Activated T-helper 9 cell treated with anti-CD3 and anti-CD28 coated beads, Interleukin-2, amount 50 U/mL, for 16 hours (primary cell): ENCODE measurements at regions not wholly inside any gene's neighbourhood (a gene's known extent, or its start where the extent isn't known, plus 50 kb on each side); places are given as distances from the start of the nearest gene placed in this dataset.
"Not testable (repeated sequence)": the region's sequence is repeated elsewhere in the genome, so short reads cannot be mapped to it uniquely, and the experiment has no call there.

ENCODE experiments used
- DNase-seq: peaks from one replicate; pipeline ENCODE4 v3.0.0-alpha.2; 2020; ENCODE audit warnings: low read depth

- DNase-seq: no peak
Measured at GRCh38 chr1:98119796-98120195, 199.0 kb upstream of the DPYD start.

GRCh38 chr1:98113811-98114210, 193.0 kb upstream of the DPYD start:
- DNase-seq: no peak

DNA sequence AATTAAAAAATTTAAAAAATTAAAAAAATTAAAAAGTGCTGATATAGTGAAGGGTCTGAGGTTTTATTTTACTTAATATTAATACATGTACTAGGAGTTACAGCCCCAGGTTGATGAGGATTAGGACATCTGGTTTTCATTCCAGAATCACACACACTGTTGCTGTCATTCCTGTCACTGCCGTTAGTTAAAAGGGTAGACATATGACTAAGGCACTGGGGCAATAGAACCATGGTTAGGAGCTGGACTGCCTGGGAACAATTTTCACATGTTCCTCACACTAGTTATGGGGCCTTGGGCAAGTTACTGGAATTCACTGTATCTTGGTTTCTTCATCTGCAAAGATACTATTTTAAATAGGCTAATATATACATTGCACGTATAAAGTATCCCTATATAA, 191.8 kb upstream of the DPYD start:
- DNase-seq: no peak

DNA sequence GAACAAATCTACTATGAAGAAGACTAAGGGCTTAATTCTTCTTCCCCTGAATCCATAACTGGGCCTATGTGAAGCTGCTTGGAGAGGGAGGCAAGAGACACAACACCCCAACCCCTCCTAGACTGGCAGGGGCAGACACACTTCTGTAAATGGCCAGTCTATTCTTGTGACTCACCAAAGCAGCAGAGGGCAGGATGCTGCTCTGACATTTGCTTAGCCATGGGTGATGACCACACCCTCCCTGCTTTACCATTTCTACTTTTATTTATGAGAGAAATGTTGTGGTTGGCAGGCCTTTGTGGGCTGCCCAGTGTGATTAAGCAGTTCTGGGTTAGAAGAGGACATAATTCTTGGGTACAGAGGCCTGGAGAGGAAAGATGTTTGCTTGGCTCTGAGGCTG, 189.8 kb upstream of the DPYD start:
- no peak for DNase-seq

DNA sequence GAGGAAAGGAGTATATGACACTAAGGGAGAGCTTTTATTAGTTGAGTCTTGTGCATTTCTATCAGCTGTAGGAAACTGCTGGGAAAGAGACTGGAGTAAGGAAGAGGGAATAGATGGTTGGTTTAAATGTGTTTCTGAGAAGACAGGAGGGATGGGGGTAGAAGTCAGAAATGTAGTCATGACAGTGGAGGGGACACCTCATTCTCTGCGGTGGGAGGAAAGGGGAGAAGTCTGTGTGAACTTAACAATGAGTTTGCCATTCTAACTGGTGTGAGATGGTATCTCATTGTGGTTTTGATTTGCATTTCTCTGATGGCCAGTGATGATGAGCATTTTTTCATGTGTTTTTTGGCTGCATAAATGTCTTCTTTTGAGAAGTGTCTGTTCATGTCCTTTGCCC, 187.5 kb upstream of the DPYD start:
- not testable (repeated sequence) for DNase-seq

- no peak for DNase-seq
Measured at GRCh38 chr1:98107256-98107655, 186.4 kb upstream of the DPYD start.

DNA sequence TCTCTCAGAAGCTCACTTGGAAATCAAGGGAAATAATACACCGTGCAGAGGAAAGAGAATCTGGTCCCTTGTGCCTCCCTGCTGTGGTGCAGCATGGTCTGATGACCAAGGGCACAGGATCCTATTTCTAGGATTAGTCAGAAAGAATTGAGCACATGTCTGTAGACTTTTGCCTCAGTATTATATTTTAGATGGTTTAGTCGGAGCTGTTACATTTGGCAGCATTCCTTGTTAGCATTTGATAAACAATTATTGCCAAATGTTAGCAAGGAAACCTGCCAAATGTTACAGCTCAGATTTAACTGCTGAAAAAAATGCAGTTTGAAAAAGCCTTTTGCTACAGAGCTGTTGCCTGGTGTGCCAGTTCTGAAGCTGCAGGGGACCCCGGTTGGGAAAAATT, 183.5 kb upstream of the DPYD start:
- no peak for DNase-seq

GRCh38 chr1:98103617-98104285, 182.9 kb upstream of the DPYD start:
- DNase-seq: no peak

DNA sequence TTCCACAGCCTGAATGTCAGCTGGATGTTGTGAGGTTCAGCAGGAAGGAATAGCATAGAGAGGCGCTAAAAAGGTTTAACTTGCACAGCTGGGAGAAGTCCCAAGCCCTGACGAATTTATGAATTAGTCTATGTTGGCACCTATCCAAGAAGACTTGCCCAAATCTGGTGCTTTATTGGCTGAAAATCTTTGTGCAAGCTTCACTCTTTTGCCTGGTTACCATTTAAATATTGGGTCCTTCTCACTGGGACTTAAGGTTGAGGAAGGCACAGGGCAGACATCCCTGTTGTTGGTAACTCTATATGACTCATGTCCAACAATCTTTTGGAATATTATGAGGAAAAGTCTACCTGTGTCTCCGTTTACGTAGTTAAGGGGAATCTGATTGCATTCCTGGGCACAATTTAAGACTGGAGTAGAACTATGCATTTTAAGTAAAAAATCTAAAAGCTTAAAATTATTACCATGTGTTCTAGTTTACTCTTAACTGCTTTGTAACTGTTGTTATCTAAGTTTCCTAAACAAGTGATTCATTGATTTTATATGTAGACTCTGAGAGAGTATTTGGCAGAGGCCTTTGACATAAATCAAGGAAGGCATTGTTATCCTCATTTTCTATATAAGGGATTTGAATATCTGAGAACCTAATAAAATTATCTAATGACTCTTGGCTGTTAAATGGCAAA, 181.7 kb upstream of the DPYD start:
- DNase-seq: no peak

DNA sequence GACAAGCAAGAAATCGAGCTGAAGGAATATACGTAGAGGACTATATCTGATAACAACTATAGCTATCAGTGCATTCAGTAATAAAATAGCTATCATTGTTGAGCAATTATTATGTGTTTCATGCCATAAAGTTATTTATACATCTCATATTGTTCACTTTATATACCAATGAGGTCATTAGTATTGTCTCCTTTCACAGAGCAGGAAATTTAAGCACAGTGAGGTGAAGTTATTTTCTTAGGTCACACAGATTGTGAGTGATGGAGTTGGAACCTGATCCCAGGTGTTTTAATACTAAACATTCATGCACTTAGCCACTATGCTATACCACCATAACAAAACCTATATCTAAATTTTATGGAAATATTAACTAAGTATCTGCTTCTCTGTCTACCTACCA, 180.5 kb upstream of the DPYD start:
- no peak for DNase-seq

DNA sequence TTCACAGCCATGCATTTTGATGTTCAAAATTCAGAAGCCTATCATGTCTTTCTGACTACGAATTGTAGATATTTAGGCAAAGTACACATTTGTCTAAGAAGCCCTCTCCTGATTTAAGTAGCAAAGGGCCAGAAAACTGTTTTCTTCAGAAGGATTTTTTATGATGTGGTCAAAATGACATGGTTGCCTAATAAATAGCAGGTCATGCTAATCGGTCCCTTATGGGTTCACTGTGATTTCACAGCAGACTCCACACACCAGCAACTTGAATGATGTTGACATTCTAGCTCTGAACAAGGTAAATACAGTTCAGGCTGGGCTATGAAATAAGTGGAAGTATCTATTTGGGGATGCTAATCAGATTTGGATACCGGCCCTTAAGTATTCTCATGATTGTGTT, 178.7 kb upstream of the DPYD start:
- no peak for DNase-seq

GRCh38 chr1:98098473-98098872, 177.6 kb upstream of the DPYD start:
- DNase-seq: no peak

GRCh38 chr1:98090351-98090750, 169.5 kb upstream of the DPYD start:
- DNase-seq: no peak

GRCh38 chr1:98088381-98088780, 167.5 kb upstream of the DPYD start:
- no peak for DNase-seq

DNA sequence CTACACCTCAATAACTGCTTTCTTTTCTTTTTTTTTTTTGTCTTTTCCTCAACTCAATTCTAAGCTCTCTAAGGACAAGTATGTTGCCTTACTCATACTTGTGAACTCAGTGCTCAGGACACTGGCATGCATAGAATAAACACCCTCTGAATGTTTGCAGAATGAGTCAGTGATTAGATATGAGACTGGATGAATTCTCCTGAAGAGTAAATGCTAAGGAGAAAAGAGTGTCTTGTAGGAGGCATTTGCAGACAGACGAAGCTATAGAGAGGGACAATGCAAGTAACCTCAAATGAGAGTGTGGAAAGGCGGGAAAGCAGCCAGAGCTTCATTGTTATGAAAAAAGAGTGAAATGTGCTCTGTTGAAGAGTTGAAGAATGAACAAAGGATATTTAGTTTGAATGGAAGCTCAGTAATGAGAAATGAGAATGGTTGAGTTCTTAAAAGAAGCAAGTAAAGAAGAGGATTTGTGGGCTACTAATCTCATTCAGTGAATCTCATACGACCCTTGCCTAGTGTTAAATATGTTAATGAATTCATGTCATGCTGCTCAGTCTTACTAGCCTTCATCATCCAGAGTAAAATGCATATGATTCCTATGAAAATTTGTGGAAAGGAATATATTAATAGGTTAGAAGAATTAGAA, 166.1 kb upstream of the DPYD start:
- DNase-seq: no peak

DNA sequence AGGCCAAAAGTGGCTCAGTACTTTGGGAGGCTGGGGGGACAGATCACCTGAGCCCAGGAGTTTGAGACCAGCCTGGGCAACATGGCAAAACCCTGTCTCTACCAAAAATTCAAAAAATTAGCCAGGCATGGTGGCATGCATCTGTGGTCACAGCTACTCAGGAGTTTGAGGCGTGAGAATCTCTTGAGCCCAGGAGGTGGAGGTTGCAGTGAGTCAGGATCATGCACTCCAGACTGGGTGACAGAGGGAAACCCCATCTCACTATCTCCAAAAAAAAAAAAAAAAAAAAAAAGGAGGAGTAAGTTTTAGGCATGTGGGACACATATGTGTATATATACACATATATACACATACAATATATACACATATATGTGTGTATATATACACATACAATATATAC, 165.3 kb upstream of the DPYD start:
- DNase-seq: no peak

GRCh38 chr1:98084188-98084587, 163.4 kb upstream of the DPYD start:
- no peak for DNase-seq

DNA sequence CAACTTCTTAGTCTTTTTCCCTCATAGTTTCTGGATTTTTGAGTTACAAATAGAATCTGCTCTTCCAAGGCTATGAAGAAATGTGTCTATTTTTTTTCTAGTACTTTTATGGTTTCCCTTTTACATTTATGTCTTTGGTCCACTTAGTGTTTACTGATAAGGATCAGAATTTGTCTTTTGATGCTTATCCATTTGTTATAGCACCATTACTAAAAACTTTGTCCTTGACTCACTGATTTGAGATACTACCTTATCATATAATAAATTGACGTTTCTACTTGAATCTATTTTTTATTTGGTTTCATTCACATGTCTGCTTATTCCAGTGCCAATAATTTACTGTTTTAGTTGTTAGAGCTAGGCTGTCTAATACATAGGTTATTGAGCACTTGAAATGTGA, 161.1 kb upstream of the DPYD start:
- DNase-seq: no peak

DNA sequence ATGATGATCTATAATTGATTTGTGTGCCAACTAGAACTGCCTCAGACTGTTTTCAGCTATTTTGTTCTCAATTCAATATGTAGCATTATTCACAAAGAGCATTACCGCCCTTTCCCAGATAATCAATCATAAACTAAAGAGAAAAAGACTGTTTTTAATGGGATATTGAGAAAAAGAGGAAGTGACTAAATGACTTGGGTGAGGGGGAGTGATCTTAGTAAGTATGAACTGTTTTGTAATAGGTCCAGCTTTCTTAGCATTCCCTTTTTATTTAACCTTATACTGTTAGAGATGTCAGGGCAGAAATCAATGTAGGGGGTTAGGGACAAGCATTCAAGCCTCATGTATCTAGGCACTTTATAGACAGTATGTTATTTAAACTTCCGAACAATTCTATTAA, 157.8 kb upstream of the DPYD start:
- DNase-seq: no peak

DNA sequence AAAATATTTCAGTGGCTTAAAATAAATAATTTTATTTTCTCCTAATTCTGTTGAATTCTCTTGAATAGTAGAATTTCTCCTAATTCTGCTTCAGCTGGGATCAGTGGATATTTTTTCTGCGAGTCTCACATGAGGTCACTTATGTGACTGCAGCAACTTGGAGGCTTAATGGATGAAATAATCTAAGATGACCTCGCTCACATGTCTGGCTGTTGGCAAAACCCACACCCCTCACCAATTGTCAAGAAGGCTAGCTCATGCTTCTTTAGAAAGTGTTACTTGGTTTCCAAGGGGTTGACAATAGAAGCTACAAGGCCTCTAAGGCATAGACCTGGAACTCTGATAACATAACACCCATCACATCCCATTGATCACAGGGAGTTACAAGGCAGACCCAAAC, 156.9 kb upstream of the DPYD start:
- DNase-seq: no peak

DNA sequence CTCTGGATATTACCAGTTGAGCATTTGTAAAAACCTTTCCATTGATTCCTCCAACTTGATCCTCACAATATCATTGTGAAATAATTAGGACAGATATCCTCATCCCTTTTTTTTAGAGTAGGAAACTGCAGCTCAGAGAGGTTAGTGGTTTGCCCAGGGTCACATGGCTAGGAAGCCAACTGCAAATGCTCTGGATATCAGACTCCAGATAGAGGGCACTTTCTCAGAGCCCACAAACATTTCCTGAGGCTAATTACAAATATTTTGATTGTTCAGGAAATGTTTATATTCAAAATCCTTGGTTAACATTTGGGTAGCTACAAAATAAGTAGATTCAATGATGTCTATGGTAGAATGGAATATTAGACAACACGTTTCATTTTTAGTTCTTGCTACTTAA, 154.8 kb upstream of the DPYD start:
- DNase-seq: no peak

DNA sequence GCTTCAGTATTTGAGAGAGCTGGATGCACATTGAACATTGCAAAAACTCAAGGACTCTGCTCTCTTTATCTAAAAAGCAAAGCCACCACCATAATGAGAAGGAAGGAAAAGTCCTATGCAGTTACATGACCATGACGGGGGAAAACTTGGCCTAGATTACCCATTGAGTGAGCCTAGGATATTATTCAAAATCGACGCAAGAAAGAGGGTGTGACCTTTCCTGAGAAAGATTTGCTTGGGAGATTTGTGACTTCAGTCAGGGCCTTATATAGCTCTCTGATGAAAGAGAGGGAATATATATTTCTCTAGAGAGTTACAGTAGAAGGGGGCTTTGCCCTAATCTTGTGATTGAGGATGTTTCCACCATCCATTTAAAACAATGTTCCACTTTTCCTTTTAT, 153.0 kb upstream of the DPYD start:
- DNase-seq: no peak

DNA sequence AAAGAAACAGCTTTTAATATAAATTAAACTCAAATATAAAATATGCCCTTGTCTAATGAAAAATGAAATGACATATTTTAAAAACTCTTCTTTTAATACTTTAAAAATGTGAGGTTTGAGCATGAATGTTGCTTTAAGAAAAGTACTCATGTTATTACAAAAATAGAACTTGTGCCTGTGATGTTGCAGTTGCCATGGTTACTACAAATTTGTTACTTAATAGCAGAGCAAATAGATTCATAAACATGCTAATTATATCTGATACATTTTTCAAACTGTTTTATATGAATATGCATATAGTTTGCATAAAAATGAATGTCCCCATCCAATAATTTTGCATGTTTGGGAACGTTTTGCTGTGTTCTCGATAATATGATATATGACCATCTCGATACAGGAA, 152.3 kb upstream of the DPYD start:
- no peak for DNase-seq

DNA sequence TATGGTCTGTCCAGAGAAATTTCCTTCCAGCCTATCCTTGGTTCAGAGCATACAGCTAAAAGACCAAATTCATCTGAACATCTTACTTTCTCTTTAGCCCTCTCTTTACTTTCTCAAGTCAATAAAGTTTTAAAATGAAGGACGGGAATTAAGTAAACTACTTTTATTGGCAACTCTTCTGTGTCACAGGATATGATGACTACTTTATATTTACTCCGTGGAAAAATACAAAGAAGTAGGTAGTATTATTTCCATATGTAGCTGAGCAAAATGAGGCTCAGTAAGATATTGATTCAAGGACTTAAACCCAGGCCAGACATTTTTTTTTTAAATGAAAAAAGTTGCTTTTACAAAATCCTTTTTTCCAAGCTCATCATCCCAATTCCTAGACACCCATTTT, 151.2 kb upstream of the DPYD start:
- no peak for DNase-seq
